A549 (cell line): ENCODE measurements at regions not wholly inside any gene's neighbourhood (a gene's known extent, or its start where the extent isn't known, plus 50 kb on each side); places are given as distances from the start of the nearest gene placed in this dataset.

Source experiments
- EHMT2 ChIP-seq: fragments of 200-600 bp; sonication (generic); IDR thresholded peaks from 2 replicates; pipeline ENCODE4 v1.6.1; 2016; ENCODE audit warnings: antibody characterized with exemption, low read depth, mild to moderate bottlenecking, moderate library complexity
- MAZ ChIP-seq: fragments of 150-350 bp; IDR thresholded peaks from 2 replicates; pipeline ENCODE4 v1.6.1; 2014; ENCODE audit warnings: antibody characterized with exemption, low read depth, low read length, borderline replicate concordance
- RCOR1 ChIP-seq: fragments of 150-350 bp; IDR thresholded peaks from 2 replicates; pipeline ENCODE4 v1.6.1; 2014; ENCODE audit warnings: antibody characterized with exemption, low read length, low read depth
- TF ChIP-seq, protein P1 (sequence below): fragments of >200 bp; sonication (Bioruptor Twin); formaldehyde crosslinking; IDR thresholded peaks from 3 replicates; pipeline ENCODE4 v1.5.1; 2016
- TF ChIP-seq, protein P2 (sequence below): fragments of 150-350 bp; IDR thresholded peaks from 2 replicates; pipeline ENCODE4 v1.6.1; 2014; ENCODE audit warnings: low read depth, mild to moderate bottlenecking, low read length

DNA sequence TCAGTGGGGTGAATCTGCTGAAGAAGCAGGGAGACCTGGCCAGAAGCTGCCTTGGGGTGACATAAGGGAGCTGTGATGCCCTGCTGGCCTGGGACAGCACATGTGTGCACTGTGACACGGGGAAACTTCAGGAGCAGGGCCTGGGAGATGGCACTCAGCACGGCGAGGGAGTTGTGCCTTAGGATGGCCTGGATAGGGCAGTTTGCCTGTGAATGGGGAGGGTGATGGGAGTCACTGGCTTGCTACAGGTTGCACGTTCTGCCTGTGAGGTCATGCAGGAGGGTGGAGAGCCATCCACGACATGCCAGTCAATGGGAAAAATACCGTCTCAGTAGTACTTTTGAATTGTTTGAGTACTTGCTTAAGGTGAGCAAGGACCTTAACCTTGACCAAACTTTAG lies 76.8 kb upstream of the UBE3A start:
- no peak for TF ChIP-seq RCOR1
- no peak for TF ChIP-seq MAZ
- TF ChIP-seq, protein P1, sequence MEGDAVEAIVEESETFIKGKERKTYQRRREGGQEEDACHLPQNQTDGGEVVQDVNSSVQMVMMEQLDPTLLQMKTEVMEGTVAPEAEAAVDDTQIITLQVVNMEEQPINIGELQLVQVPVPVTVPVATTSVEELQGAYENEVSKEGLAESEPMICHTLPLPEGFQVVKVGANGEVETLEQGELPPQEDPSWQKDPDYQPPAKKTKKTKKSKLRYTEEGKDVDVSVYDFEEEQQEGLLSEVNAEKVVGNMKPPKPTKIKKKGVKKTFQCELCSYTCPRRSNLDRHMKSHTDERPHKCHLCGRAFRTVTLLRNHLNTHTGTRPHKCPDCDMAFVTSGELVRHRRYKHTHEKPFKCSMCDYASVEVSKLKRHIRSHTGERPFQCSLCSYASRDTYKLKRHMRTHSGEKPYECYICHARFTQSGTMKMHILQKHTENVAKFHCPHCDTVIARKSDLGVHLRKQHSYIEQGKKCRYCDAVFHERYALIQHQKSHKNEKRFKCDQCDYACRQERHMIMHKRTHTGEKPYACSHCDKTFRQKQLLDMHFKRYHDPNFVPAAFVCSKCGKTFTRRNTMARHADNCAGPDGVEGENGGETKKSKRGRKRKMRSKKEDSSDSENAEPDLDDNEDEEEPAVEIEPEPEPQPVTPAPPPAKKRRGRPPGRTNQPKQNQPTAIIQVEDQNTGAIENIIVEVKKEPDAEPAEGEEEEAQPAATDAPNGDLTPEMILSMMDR: no peak
- TF ChIP-seq EHMT2: no peak
- TF ChIP-seq, protein P2, sequence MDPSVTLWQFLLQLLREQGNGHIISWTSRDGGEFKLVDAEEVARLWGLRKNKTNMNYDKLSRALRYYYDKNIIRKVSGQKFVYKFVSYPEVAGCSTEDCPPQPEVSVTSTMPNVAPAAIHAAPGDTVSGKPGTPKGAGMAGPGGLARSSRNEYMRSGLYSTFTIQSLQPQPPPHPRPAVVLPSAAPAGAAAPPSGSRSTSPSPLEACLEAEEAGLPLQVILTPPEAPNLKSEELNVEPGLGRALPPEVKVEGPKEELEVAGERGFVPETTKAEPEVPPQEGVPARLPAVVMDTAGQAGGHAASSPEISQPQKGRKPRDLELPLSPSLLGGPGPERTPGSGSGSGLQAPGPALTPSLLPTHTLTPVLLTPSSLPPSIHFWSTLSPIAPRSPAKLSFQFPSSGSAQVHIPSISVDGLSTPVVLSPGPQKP: no peak
